Trophoblast cell (in vitro differentiated cells and primary cell): ENCODE measurements at regions not wholly inside any gene's neighbourhood (a gene's known extent, or its start where the extent isn't known, plus 50 kb on each side); places are given as distances from the start of the nearest gene placed in this dataset.

Source experiments
- DNase-seq, 2 donors: peaks; one replicate each; pipeline ENCODE4 v3.0.0-alpha.2; 2016
- H2AFZ ChIP-seq: 2 replicates; pipeline ENCODE4 v1.6.1; 2013; ENCODE audit warnings: low read length, moderate library complexity, mild to moderate bottlenecking; ENCODE audit not compliant: insufficient read depth, poor library complexity
- H2AK5ac ChIP-seq: 2 replicates; pipeline ENCODE4 v1.6.1; 2013; ENCODE audit warnings: mild to moderate bottlenecking, low read length
- H2BK120ac ChIP-seq: 2 replicates; pipeline ENCODE4 v1.6.1; 2013; ENCODE audit warnings: low read length, mild to moderate bottlenecking, moderate library complexity; ENCODE audit not compliant: insufficient read depth, poor library complexity
- H2BK12ac ChIP-seq: 2 replicates; pipeline ENCODE4 v1.6.1; 2013; ENCODE audit warnings: mild to moderate bottlenecking, low read length, moderate library complexity
- H2BK5ac ChIP-seq: 2 replicates; pipeline ENCODE4 v1.6.1; 2013; ENCODE audit warnings: low read length, low read depth, moderate library complexity, mild to moderate bottlenecking; ENCODE audit not compliant: poor library complexity
- H3K14ac ChIP-seq: 2 replicates; pipeline ENCODE4 v1.6.1; 2013; ENCODE audit warnings: mild to moderate bottlenecking, low read length
- H3K18ac ChIP-seq: 2 replicates; pipeline ENCODE4 v1.6.1; 2013; ENCODE audit warnings: mild to moderate bottlenecking, low read length
- H3K23ac ChIP-seq: 2 replicates; pipeline ENCODE4 v1.6.1; 2013; ENCODE audit warnings: low read length
- H3K27ac ChIP-seq: 2 replicates; pipeline ENCODE4 v1.5.1; 2013; ENCODE audit warnings: low read depth, mild to moderate bottlenecking, inconsistent platforms, low read length, moderate library complexity
- H3K27me3 ChIP-seq: 2 replicates; pipeline ENCODE4 v1.6.1; 2013; ENCODE audit warnings: inconsistent platforms, mild to moderate bottlenecking, low read length, moderate library complexity; ENCODE audit not compliant: insufficient read depth
- H3K36me3 ChIP-seq, 2 experiments: 1 replicate in 1 of 2; 2 replicates in 1 of 2; pipeline ENCODE4 v1.6.1; 2013; ENCODE audit warnings: low read length in 2 of 2, mild to moderate bottlenecking in 2 of 2, moderate library complexity in 1 of 2; ENCODE audit not compliant: insufficient read depth in 2 of 2, control insufficient read depth in 1 of 2
- H3K4ac ChIP-seq: 2 replicates; pipeline ENCODE4 v1.6.1; 2013; ENCODE audit warnings: low read depth, mild to moderate bottlenecking, low read length, moderate library complexity
- H3K4me1 ChIP-seq, 2 experiments: 1 replicate in 1 of 2; 2 replicates in 1 of 2; pipeline ENCODE4 v1.6.1; 2013; ENCODE audit warnings: low read length in 2 of 2, mild to moderate bottlenecking in 2 of 2, moderate library complexity in 1 of 2; ENCODE audit not compliant: insufficient read depth in 2 of 2, control insufficient read depth in 1 of 2
- H3K4me2 ChIP-seq: 2 replicates; pipeline ENCODE4 v1.6.1; 2013; ENCODE audit warnings: inconsistent platforms, mild to moderate bottlenecking, low read length, moderate library complexity
- H3K4me3 ChIP-seq: 2 replicates; pipeline ENCODE4 v1.5.1; 2013; ENCODE audit warnings: mild to moderate bottlenecking, low read depth, low read length, inconsistent platforms
- H3K79me1 ChIP-seq: one replicate; pipeline ENCODE4 v1.6.1; 2013; ENCODE audit warnings: low read length
- H3K79me2 ChIP-seq: 2 replicates; pipeline ENCODE4 v1.6.1; 2013; ENCODE audit warnings: low read length, mild to moderate bottlenecking; ENCODE audit not compliant: control insufficient read depth, insufficient read depth, poor library complexity
- H3K9ac ChIP-seq: 2 replicates; pipeline ENCODE4 v1.6.1; 2013; ENCODE audit warnings: mild to moderate bottlenecking, low read length
- H3K9me3 ChIP-seq: 2 replicates; pipeline ENCODE4 v1.6.1; 2013; ENCODE audit warnings: low read depth, mild to moderate bottlenecking, control low read depth, inconsistent platforms, low read length; ENCODE audit not compliant: insufficient read depth
- H4K12ac ChIP-seq: 2 replicates; pipeline ENCODE4 v1.6.1; 2013; ENCODE audit warnings: low read depth, mild to moderate bottlenecking, low read length, moderate library complexity
- H4K8ac ChIP-seq: 2 replicates; pipeline ENCODE4 v1.6.1; 2013; ENCODE audit warnings: low read depth, mild to moderate bottlenecking, low read length, moderate library complexity
- H4K91ac ChIP-seq: one replicate; pipeline ENCODE4 v1.6.1; 2013; ENCODE audit warnings: low read depth, mild to moderate bottlenecking, low read length, moderate library complexity
- WGBS: extraction: QIAGEN DNeasy Blood & Tissue Kit; methylation state at CpG from one replicate; pipeline ENCODE4 v1.1.7; 2013; ENCODE audit warnings: missing lambda C conversion rate; ENCODE audit not compliant: insufficient read length, insufficient coverage; ENCODE audit errors: extremely low coverage; 5-methylcytosine and 5-hydroxymethylcytosine counted together

- Histone ChIP-seq H2BK12ac (no peak overlapping the region), H3K23ac (no peak overlapping the region), H4K91ac (no peak overlapping the region), H3K27ac (no peak overlapping the region), H2BK120ac (no peak overlapping the region), H3K9ac (no peak overlapping the region), H3K27me3 (no peaks in the 10 kb centered on the region), H2BK5ac (no peak overlapping the region), H3K14ac (no peak overlapping the region), H2AFZ (no peak overlapping the region), H3K4me2 (no peak overlapping the region), H3K36me3 (no peaks in the 10 kb centered on the region), H4K12ac (no peak overlapping the region), H3K4ac (no peak overlapping the region), H3K4me3 (no peak overlapping the region), H3K9me3 (no peaks in the 10 kb centered on the region), H3K18ac (no peak overlapping the region), H3K79me2 (no peaks in the 10 kb centered on the region), H3K79me1 (no peaks in the 10 kb centered on the region), H2AK5ac (no peak overlapping the region), H4K8ac (no peak overlapping the region), H3K4me1 (peaks cover 0 to 1% of the 10 kb centered on the region in 2 experiments)
- DNase-seq: no peak
- WGBS: no CpG with 5 or more reads among the region's 2 CpGs
Measured at GRCh38 chr7:121618182-121618581, 222.1 kb upstream of the FAM3C start.

DNA sequence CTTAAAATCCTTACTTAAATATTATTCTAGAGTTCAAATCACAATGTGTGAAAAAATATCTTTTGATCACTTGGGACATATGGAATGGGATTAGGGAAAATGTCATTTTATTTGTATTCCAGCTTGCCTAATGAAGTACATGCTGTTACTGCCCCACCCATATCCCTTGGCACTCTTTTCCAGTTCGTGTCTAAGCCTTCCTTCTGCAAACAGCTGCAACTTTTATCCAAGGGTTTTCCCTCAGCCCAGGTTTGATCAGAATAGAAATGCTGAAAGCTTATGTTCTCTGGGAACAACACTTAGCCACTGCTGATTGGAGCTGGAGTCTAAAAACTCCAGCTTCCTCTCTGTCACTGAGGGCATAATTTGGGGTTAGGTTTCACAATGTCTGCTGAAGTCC, 214.1 kb upstream of the FAM3C start:
- H3K4me2 ChIP-seq: no peak overlapping the region
- no peak overlapping the region for H2BK12ac ChIP-seq
- H4K91ac ChIP-seq: no peak overlapping the region
- H4K8ac ChIP-seq: no peak overlapping the region
- no peak overlapping the region for H2AK5ac ChIP-seq
- no peak overlapping the region for H3K27ac ChIP-seq
- H2BK120ac ChIP-seq: no peak overlapping the region
- no peak overlapping the region for H3K4ac ChIP-seq
- no peak overlapping the region for H3K18ac ChIP-seq
- no peak overlapping the region for H2AFZ ChIP-seq
- no CpG with 5 or more reads among the region's 1 CpG for WGBS
- H3K36me3 ChIP-seq: no peaks in the 10 kb centered on the region
- H3K4me1 ChIP-seq: no peaks in the 10 kb centered on the region
- no peaks in the 10 kb centered on the region for H3K79me2 ChIP-seq
- no peak overlapping the region for H3K9ac ChIP-seq
- H3K27me3 ChIP-seq: no peaks in the 10 kb centered on the region
- no peak overlapping the region for H2BK5ac ChIP-seq
- H4K12ac ChIP-seq: no peak overlapping the region
- H3K14ac ChIP-seq: no peak overlapping the region
- H3K4me3 ChIP-seq: no peak overlapping the region
- no peaks in the 10 kb centered on the region for H3K79me1 ChIP-seq
- H3K9me3 ChIP-seq: no peaks in the 10 kb centered on the region
- no peak for DNase-seq
- no peak overlapping the region for H3K23ac ChIP-seq

DNA sequence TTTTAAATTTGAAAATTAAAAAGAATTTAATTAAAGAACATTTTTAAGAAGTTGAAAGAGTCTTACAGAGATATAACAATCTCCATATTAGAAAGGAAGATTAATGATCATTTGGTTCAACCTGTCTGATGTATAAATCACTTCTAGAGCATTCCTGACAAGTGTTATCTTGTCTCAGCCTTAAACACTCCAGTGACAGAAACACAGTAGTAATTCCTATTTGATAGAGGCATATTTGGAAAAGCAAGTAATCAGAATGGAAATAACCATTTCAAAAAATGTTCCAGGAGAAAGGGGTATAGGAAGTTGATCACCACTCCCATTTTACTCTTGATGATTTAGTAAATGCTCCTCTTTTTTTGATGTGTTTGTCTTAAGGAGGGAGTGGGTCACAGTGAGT, 213.1 kb upstream of the FAM3C start:
- Histone ChIP-seq H4K8ac (no peak overlapping the region), H3K9ac (no peak overlapping the region), H3K27me3 (no peaks in the 10 kb centered on the region)

DNA sequence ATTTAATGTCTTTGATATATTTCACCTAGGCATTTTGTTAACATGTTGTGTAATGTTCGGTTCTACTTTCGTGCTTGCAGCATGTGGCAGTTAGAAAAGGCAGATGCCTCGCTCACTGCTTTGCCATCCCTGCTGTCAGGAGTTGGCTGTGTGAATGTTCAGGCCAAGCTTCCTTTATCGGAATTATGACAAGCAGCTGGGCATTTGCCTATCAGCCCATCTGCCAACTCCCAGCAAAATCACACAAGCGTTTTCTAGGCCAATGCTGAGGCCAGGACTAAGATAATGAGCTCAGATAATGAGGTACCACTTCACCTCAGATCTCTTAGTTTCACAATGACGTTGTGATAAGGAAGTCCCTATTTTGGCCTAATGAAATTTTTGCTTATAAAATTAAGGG, 212.7 kb upstream of the FAM3C start:
- no peak overlapping the region for H2BK12ac ChIP-seq
- H3K27ac ChIP-seq: no peak overlapping the region
- no CpG with 5 or more reads among the region's 6 CpGs for WGBS
- H3K4me1 ChIP-seq: no peaks in the 10 kb centered on the region
- H2BK120ac ChIP-seq: no peak overlapping the region
- H4K8ac ChIP-seq: no peak overlapping the region
- H2AK5ac ChIP-seq: no peak overlapping the region
- no peak overlapping the region for H3K9ac ChIP-seq
- H2AFZ ChIP-seq: no peak overlapping the region
- H4K12ac ChIP-seq: no peak overlapping the region
- no peak overlapping the region for H3K4me2 ChIP-seq
- H3K4ac ChIP-seq: no peak overlapping the region
- H4K91ac ChIP-seq: no peak overlapping the region
- no peaks in the 10 kb centered on the region for H3K27me3 ChIP-seq
- H3K79me1 ChIP-seq: no peaks in the 10 kb centered on the region
- H3K9me3 ChIP-seq: no peaks in the 10 kb centered on the region
- H3K79me2 ChIP-seq: no peaks in the 10 kb centered on the region
- H3K4me3 ChIP-seq: no peak overlapping the region
- no peak for DNase-seq
- no peaks in the 10 kb centered on the region for H3K36me3 ChIP-seq
- H3K14ac ChIP-seq: no peak overlapping the region
- H3K23ac ChIP-seq: no peak overlapping the region
- no peak overlapping the region for H2BK5ac ChIP-seq
- no peak overlapping the region for H3K18ac ChIP-seq

More for the DNA sequence above, 213.1 kb upstream of the FAM3C start:
- Histone ChIP-seq H3K14ac (no peak overlapping the region), H4K12ac (no peak overlapping the region), H4K91ac (no peak overlapping the region), H3K4me1 (no peaks in the 10 kb centered on the region), H3K4ac (no peak overlapping the region), H3K9me3 (no peaks in the 10 kb centered on the region), H3K27ac (no peak overlapping the region), H2AFZ (no peak overlapping the region), H2AK5ac (no peak overlapping the region), H3K4me3 (no peak overlapping the region), H2BK12ac (no peak overlapping the region), H3K79me1 (no peaks in the 10 kb centered on the region), H3K36me3 (no peaks in the 10 kb centered on the region), H3K23ac (no peak overlapping the region), H3K18ac (no peak overlapping the region), H2BK120ac (no peak overlapping the region), H3K4me2 (no peak overlapping the region), H3K79me2 (no peaks in the 10 kb centered on the region), H2BK5ac (no peak overlapping the region)
- no peak for DNase-seq
